OCI-LY1 (cell line): ENCODE measurements at regions not wholly inside any gene's neighbourhood (a gene's known extent, or its start where the extent isn't known, plus 50 kb on each side); places are given as distances from the start of the nearest gene placed in this dataset.

ENCODE experiments used
- H2AFZ ChIP-seq: fragments of 200-600 bp; sonication (generic), shearing (Covaris generic); 2 replicates; pipeline ENCODE4 v1.6.0; 2014; ENCODE audit warnings: antibody characterized with exemption, mild to moderate bottlenecking, low read length
- H3F3A ChIP-seq: fragments of 200-600 bp; sonication (generic), shearing (Covaris generic); 2 replicates; pipeline ENCODE4 v1.6.0; 2014; ENCODE audit warnings: mild to moderate bottlenecking, antibody characterized with exemption, low read length, moderate library complexity; ENCODE audit not compliant: insufficient read depth
- H3K27ac ChIP-seq: fragments of 200-600 bp; sonication (generic); 2 replicates; pipeline ENCODE4 v1.5.1; 2014; ENCODE audit warnings: low read length, mixed run types, mild to moderate bottlenecking, low read depth; ENCODE audit not compliant: poor library complexity, severe bottlenecking
- H3K27me3 ChIP-seq: fragments of 200-600 bp; sonication (generic); 2 replicates; pipeline ENCODE4 v1.6.0; 2014; ENCODE audit warnings: antibody characterized with exemption, mild to moderate bottlenecking, low read length, moderate library complexity; ENCODE audit not compliant: insufficient read depth
- H3K36me3 ChIP-seq: fragments of 200-600 bp; sonication (generic); 2 replicates; pipeline ENCODE4 v1.6.1; 2014; ENCODE audit warnings: mild to moderate bottlenecking, antibody characterized with exemption, low read length, moderate library complexity, mixed read lengths; ENCODE audit not compliant: insufficient read depth
- H3K4me1 ChIP-seq: fragments of 200-600 bp; sonication (generic); 2 replicates; pipeline ENCODE4 v1.5.1; 2014; ENCODE audit warnings: mild to moderate bottlenecking, low read length, moderate library complexity; ENCODE audit not compliant: insufficient read depth, severe bottlenecking
- H3K4me2 ChIP-seq: fragments of 200-600 bp; sonication (generic), shearing (Covaris generic); 2 replicates; pipeline ENCODE4 v1.6.1; 2014; ENCODE audit warnings: low read length
- H3K4me3 ChIP-seq: fragments of 200-600 bp; sonication (generic); 2 replicates; pipeline ENCODE4 v1.5.1; 2014; ENCODE audit warnings: low read length, low read depth, mild to moderate bottlenecking, mixed read lengths; ENCODE audit not compliant: poor library complexity, severe bottlenecking
- H3K79me2 ChIP-seq: fragments of 200-600 bp; shearing (Covaris generic); 2 replicates; pipeline ENCODE4 v1.6.1; 2016; ENCODE audit warnings: mixed run types, low read length, mixed read lengths; ENCODE audit not compliant: insufficient read depth
- H3K9ac ChIP-seq: fragments of 200-600 bp; sonication (generic), shearing (Covaris generic); 2 replicates; pipeline ENCODE4 v1.6.1; 2014; ENCODE audit warnings: mild to moderate bottlenecking, low read length, mixed read lengths
- H3K9me2 ChIP-seq: fragments of 200-600 bp; sonication (generic), shearing (Covaris generic); 2 replicates; pipeline ENCODE4 v1.6.1; 2014; ENCODE audit warnings: low read depth, mild to moderate bottlenecking, low read length, mixed read lengths
- H3K9me3 ChIP-seq: fragments of 200-600 bp; shearing (Covaris generic); 2 replicates; pipeline ENCODE4 v1.6.1; 2014; ENCODE audit warnings: low read length, mixed read lengths
- H4K20me1 ChIP-seq: fragments of 200-600 bp; sonication (generic), shearing (Covaris generic); 2 replicates; pipeline ENCODE4 v1.6.0; 2016; ENCODE audit warnings: mild to moderate bottlenecking, low read length; ENCODE audit not compliant: insufficient read depth
- EZH2 ChIP-seq: fragments of 200-600 bp; sonication (generic), shearing (Covaris generic); IDR thresholded peaks from 2 replicates; pipeline ENCODE4 v1.8.0; 2017; ENCODE audit warnings: borderline replicate concordance, mixed run types, mild to moderate bottlenecking, antibody characterized with exemption, low read length, moderate library complexity, mixed read lengths
- TF ChIP-seq, protein P1 (sequence below): fragments of 200-600 bp; sonication (generic), shearing (Covaris generic); IDR thresholded peaks from 2 replicates; pipeline ENCODE4 v1.5.1; 2017; ENCODE audit warnings: mild to moderate bottlenecking, antibody characterized with exemption, low read length, moderate library complexity, mixed read lengths

DNA sequence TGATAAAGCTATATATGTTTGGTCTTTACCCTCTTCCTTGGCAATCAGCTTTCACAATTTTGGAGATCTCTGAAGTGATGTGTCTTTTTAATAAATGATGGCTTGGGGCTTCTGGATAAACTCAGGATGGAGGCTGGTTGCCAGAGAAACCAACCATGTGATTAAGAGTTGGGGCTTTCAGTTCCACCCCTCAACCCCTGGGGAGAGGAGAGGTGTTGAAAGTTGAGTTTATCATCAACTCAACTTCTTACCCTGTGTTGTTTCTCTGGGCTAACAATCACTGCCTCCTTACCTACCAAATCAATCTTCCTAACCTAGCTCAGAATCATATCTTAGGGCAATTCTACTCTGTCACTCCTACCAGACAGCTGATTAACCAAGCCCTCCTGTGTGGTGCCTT is 735.8 kb downstream of the ZPLD1 start:
- H3K4me2 ChIP-seq = no peak overlapping the region
- H3F3A ChIP-seq = no peaks in the 10 kb centered on the region
- no peaks in the 10 kb centered on the region for H3K36me3 ChIP-seq
- no peaks in the 10 kb centered on the region for H3K9me2 ChIP-seq
- H3K4me1 ChIP-seq = no peaks in the 10 kb centered on the region
- no peaks in the 10 kb centered on the region for H3K79me2 ChIP-seq
- H3K27ac ChIP-seq = no peak overlapping the region
- no peaks in the 10 kb centered on the region for H3K27me3 ChIP-seq
- no peaks in the 10 kb centered on the region for H4K20me1 ChIP-seq
- no peak overlapping the region for H2AFZ ChIP-seq
- H3K4me3 ChIP-seq = no peak overlapping the region
- TF ChIP-seq, protein P1, sequence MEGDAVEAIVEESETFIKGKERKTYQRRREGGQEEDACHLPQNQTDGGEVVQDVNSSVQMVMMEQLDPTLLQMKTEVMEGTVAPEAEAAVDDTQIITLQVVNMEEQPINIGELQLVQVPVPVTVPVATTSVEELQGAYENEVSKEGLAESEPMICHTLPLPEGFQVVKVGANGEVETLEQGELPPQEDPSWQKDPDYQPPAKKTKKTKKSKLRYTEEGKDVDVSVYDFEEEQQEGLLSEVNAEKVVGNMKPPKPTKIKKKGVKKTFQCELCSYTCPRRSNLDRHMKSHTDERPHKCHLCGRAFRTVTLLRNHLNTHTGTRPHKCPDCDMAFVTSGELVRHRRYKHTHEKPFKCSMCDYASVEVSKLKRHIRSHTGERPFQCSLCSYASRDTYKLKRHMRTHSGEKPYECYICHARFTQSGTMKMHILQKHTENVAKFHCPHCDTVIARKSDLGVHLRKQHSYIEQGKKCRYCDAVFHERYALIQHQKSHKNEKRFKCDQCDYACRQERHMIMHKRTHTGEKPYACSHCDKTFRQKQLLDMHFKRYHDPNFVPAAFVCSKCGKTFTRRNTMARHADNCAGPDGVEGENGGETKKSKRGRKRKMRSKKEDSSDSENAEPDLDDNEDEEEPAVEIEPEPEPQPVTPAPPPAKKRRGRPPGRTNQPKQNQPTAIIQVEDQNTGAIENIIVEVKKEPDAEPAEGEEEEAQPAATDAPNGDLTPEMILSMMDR = no peak
- TF ChIP-seq EZH2 = no peak
- H3K9ac ChIP-seq = no peak overlapping the region
- no peaks in the 10 kb centered on the region for H3K9me3 ChIP-seq

DNA sequence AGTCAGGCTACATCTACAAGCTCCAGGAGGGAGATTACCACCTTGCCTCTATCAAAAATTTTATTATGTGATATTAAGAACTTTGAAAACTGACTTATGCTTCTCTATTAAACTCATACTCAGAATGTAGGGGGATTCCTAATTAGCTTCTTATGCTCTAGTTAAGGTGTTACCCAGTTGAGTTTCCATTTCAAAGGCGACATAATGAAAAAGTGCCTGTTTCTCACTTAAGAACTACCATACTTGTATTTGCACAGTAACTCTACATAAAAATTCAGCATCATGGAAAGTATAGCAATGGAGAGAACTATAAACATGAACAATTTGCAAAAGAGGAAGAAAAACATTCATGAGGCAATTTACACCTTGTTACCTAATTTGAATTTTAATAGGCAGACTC is 739.1 kb downstream of the ZPLD1 start:
- H3K4me1 ChIP-seq = no peaks in the 10 kb centered on the region
- no peak overlapping the region for H2AFZ ChIP-seq
- H3K27ac ChIP-seq = no peak overlapping the region
- no peaks in the 10 kb centered on the region for H4K20me1 ChIP-seq
- H3K9me2 ChIP-seq = no peaks in the 10 kb centered on the region
- no peak for TF ChIP-seq EZH2
- TF ChIP-seq, protein P1 = no peak
- H3K79me2 ChIP-seq = no peaks in the 10 kb centered on the region
- H3K4me3 ChIP-seq = no peak overlapping the region
- no peak overlapping the region for H3K9ac ChIP-seq
- no peaks in the 10 kb centered on the region for H3K27me3 ChIP-seq
- H3F3A ChIP-seq = no peaks in the 10 kb centered on the region
- H3K36me3 ChIP-seq = no peaks in the 10 kb centered on the region
- H3K9me3 ChIP-seq = no peaks in the 10 kb centered on the region
- no peak overlapping the region for H3K4me2 ChIP-seq

DNA sequence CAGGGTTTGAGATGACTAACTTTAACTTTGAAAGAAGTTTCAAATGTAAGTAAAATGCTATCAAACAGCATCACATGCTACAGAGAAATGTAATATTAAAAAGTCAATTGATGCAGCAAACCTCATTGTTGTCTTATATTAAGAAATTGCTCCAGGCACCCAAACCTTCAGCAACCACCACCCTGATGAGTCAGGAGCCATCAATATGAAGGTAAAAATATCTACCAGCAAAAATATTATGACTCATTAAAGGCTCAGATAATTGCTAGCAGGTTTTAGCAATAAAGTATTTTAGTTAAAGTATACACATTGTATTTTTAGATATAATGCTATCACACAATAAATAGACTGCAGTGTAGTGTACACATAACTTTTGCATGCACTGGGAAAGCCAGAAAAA is 746.3 kb downstream of the ZPLD1 start:
- no peak overlapping the region for H3K27ac ChIP-seq
- no peaks in the 10 kb centered on the region for H3K9me3 ChIP-seq
- H3K4me2 ChIP-seq = no peak overlapping the region
- no peaks in the 10 kb centered on the region for H3K79me2 ChIP-seq
- no peaks in the 10 kb centered on the region for H3K36me3 ChIP-seq
- no peaks in the 10 kb centered on the region for H3K9me2 ChIP-seq
- no peaks in the 10 kb centered on the region for H3F3A ChIP-seq
- H4K20me1 ChIP-seq = no peaks in the 10 kb centered on the region
- no peaks in the 10 kb centered on the region for H3K4me1 ChIP-seq
- H3K27me3 ChIP-seq = no peaks in the 10 kb centered on the region
- TF ChIP-seq EZH2 = no peak
- TF ChIP-seq, protein P1 = no peak
- no peak overlapping the region for H2AFZ ChIP-seq
- no peak overlapping the region for H3K9ac ChIP-seq
- H3K4me3 ChIP-seq = no peak overlapping the region
